ENCODE measurements at regions not wholly inside any gene's neighbourhood (a gene's known extent, or its start where the extent isn't known, plus 50 kb on each side); places are given as distances from the start of the nearest gene placed in this dataset.

- H3K4me3 ChIP-seq: no peak overlapping the region
- no peak for FAIRE-seq
- POLR2A ChIA-PET: no interaction called here
These were observed 96.0 kb upstream of the ADO start for GRCh38 chr10:62708569-62708968.

GRCh38 chr10:62709200-62709599 lies 95.3 kb upstream of the ADO start:
- ATAC-seq (no peak), DNase-seq (ENCODE audit: low read depth in 1 of 2, low spot score in 1 of 2) (no peak), FAIRE-seq (no peak)
- H3K4me1 ChIP-seq: no peaks in the 10 kb centered on the region
- H3K9me3 ChIP-seq: no peaks in the 10 kb centered on the region
- no peak overlapping the region for H3K4me2 ChIP-seq
- CTCF ChIA-PET: no interaction called here
- no peak overlapping the region for H3K4me3 ChIP-seq
- 47% methylated on average over 3 of the region's 3 CpGs for WGBS (ENCODE audit: missing lambda C conversion rate)
- TF ChIP-seq RCOR1 (IDR thresholded peaks at IDR 0.05; ENCODE audit: low read depth, low read length) (no peak), HOXB5 (CRISPR knock-in tag; IDR thresholded peaks at IDR 0.05) (no peak), MAZ (IDR thresholded peaks at IDR 0.05; ENCODE audit: borderline replicate concordance, low read depth, low read length) (no peak), SMC3 (IDR thresholded peaks at IDR 0.05) (no peak), POLR2AphosphoS2 (conservative IDR thresholded peaks at IDR 0.05; ENCODE audit: low read length) (no peak)
- POLR2A ChIA-PET: no interaction called here
- H3K27ac ChIP-seq: no peak overlapping the region

More at GRCh38 chr10:62708569-62708968, 96.0 kb upstream of the ADO start:
- Histone ChIP-seq H3K27ac (no peak overlapping the region), H3K9me3 (no peaks in the 10 kb centered on the region), H3K4me2 (no peak overlapping the region), H3K4me1 (no peaks in the 10 kb centered on the region)
- CTCF ChIA-PET: no interaction called here
- no peak for DNase-seq (ENCODE audit: low read depth in 1 of 2, low spot score in 1 of 2)
- no peak for ATAC-seq
- 22% methylated on average over 4 of the region's 4 CpGs for WGBS (ENCODE audit: missing lambda C conversion rate)
- TF ChIP-seq REST (IDR thresholded peaks at IDR 0.05) (no peak), BCL3 (IDR thresholded peaks at IDR 0.05) (no peak), RCOR1 (IDR thresholded peaks at IDR 0.05; ENCODE audit: low read depth, low read length) (no peak), KDM1A (IDR thresholded peaks at IDR 0.05; ENCODE audit: low read depth) (no peak), KDM5A (IDR thresholded peaks at IDR 0.05) (no peak), CHD4 (IDR thresholded peaks at IDR 0.05; ENCODE audit: borderline replicate concordance) (no peak), CHD2 (IDR thresholded peaks at IDR 0.05; ENCODE audit: low read length, partially characterized antibody) (no peak), EHMT2 (IDR thresholded peaks at IDR 0.05; ENCODE audit: low read depth) (no peak)

- 2% methylated on average over 4 of the region's 4 CpGs for WGBS (ENCODE audit: missing lambda C conversion rate)
- no peak for FAIRE-seq
- H3K9me3 ChIP-seq: no peaks in the 10 kb centered on the region
- H3K4me2 ChIP-seq: no peak overlapping the region
- no peak overlapping the region for H3K4me3 ChIP-seq
- no peak for ATAC-seq
- CTCF ChIA-PET: no interaction called here
- no peak overlapping the region for H3K27ac ChIP-seq
- no peak for DNase-seq (ENCODE audit: low read depth in 1 of 2, low spot score in 1 of 2)
- TF ChIP-seq EHF (CRISPR knock-in tag; IDR thresholded peaks at IDR 0.05) (no peak), RCOR1 (IDR thresholded peaks at IDR 0.05; ENCODE audit: low read depth, low read length) (no peak), SMC3 (IDR thresholded peaks at IDR 0.05) (no peak), EHMT2 (IDR thresholded peaks at IDR 0.05; ENCODE audit: low read depth) (no peak), HOXB13 (CRISPR knock-in tag; IDR thresholded peaks at IDR 0.05; ENCODE audit: low read depth) (no peak), REST (IDR thresholded peaks at IDR 0.05) (no peak), RARB (CRISPR knock-in tag; IDR thresholded peaks at IDR 0.05) (no peak), KDM5A (IDR thresholded peaks at IDR 0.05) (no peak), CBX8 (IDR thresholded peaks at IDR 0.05) (no peak), CTCF (IDR thresholded peaks at IDR 0.05) (no peak), EP300 (IDR thresholded peaks at IDR 0.05) (no peak), MYC (IDR thresholded peaks at IDR 0.05; ENCODE audit: borderline replicate concordance, low read length) (no peak)
- TF ChIP-seq, protein P1, sequence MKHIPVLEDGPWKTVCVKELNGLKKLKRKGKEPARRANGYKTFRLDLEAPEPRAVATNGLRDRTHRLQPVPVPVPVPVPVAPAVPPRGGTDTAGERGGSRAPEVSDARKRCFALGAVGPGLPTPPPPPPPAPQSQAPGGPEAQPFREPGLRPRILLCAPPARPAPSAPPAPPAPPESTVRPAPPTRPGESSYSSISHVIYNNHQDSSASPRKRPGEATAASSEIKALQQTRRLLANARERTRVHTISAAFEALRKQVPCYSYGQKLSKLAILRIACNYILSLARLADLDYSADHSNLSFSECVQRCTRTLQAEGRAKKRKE (CRISPR knock-in tag; IDR thresholded peaks at IDR 0.05; ENCODE audit: low read depth): no peak
- TF ChIP-seq, protein P2, sequence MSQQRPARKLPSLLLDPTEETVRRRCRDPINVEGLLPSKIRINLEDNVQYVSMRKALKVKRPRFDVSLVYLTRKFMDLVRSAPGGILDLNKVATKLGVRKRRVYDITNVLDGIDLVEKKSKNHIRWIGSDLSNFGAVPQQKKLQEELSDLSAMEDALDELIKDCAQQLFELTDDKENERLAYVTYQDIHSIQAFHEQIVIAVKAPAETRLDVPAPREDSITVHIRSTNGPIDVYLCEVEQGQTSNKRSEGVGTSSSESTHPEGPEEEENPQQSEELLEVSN (IDR thresholded peaks at IDR 0.05; ENCODE audit: borderline replicate concordance, low read depth): no peak
- H3K4me1 ChIP-seq: no peaks in the 10 kb centered on the region
- POLR2A ChIA-PET: no interaction called here
These were observed 94.3 kb upstream of the ADO start for GRCh38 chr10:62710182-62710581.
